AG04450 (cell line): ENCODE measurements at regions not wholly inside any gene's neighbourhood (a gene's known extent, or its start where the extent isn't known, plus 50 kb on each side); places are given as distances from the start of the nearest gene placed in this dataset.

Experiments
- CTCF ChIA-PET: fragments of 300-600, 350-600 bp; formaldehyde crosslinking; extraction: SDS; loops from one replicate; lab custom pipeline; 2022; ENCODE audit warnings: antibody characterized with exemption, inconsistent platforms; lab: Charles Lee
- POLR2A ChIA-PET: fragments of 350-600 bp; formaldehyde crosslinking; extraction: SDS; loops from one replicate; lab custom pipeline; 2021; ENCODE audit warnings: antibody characterized with exemption, inconsistent platforms; lab: Yijun Ruan, JAX
- DNase-seq: peaks from one replicate; pipeline ENCODE4 v3.0.0-alpha.2; 2011; ENCODE audit warnings: low read depth, low spot score
- H3K27ac ChIP-seq: one replicate; pipeline ENCODE4 v1.5.1; 2012; ENCODE audit warnings: low read depth, low read length, control low read depth
- H3K27me3 ChIP-seq: one replicate; pipeline ENCODE4 v1.6.0; 2012; ENCODE audit warnings: low read length; ENCODE audit not compliant: control insufficient read depth, insufficient read depth
- H3K4me3 ChIP-seq: 2 replicates; pipeline ENCODE4 v1.5.1; 2011; ENCODE audit warnings: mild to moderate bottlenecking, low read depth, low read length, control low read depth
- H3K9me3 ChIP-seq: 2 replicates; pipeline ENCODE4 v1.5.1; 2012; ENCODE audit warnings: low read length; ENCODE audit not compliant: control insufficient read depth, insufficient read depth
- CTCF ChIP-seq: IDR thresholded peaks from 2 replicates; pipeline ENCODE4 v1.5.1; 2011; ENCODE audit warnings: low read depth, low read length, control low read depth, inconsistent platforms

DNA sequence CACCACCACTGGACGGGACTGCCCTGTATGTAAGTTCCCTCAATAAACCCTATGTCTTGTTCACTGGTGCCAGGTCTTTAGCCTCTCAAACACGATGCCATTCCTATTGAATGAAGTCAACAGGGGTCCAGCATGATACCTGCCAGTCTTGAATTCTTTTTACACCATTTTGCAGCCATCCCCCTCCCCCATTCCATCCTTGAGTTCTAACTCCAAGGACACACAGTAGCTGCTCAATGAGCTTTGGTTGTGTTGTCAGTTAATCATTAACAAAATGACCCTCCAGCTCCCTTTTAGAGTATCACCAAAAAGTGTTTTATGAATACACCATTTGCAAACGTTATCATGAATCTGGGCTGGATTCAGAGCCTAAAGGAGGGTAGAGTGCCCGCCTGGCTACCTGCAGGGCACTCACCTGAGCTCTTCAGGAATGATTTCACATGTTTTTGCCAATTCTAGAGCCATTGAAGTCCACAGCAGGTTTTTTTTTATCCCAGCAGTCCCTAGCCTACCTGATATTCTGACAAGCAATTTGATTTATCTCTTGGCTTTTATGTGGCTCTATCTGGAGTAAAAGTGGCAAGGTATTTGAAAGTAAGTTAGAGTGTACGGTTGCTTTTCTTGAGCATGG is 271.8 kb downstream of the SMARCA2 start:
- CTCF ChIA-PET: no interaction called here
- no peak for TF ChIP-seq CTCF
- Histone ChIP-seq H3K9me3 (no peaks in the 10 kb centered on the region), H3K4me3 (no peak overlapping the region), H3K27ac (no peak overlapping the region), H3K27me3 (peaks cover 4% of the 10 kb centered on the region)
- POLR2A ChIA-PET: no interaction called here
- DNase-seq: no peak

GRCh38 chr9:2288309-2288708 is 273.2 kb downstream of the SMARCA2 start:
- TF ChIP-seq CTCF: no peak
- no peak for DNase-seq
- Histone ChIP-seq H3K9me3 (no peaks in the 10 kb centered on the region), H3K4me3 (no peak overlapping the region), H3K27me3 (peaks cover 4% of the 10 kb centered on the region), H3K27ac (no peak overlapping the region)
- ChIA-PET POLR2A (no interaction called here), CTCF (no interaction called here)

- DNase-seq: no peak
- no peak overlapping the region for H3K27ac ChIP-seq
- POLR2A ChIA-PET: no interaction called here
- H3K27me3 ChIP-seq: peaks cover 4% of the 10 kb centered on the region
- CTCF ChIA-PET: no interaction called here
- no peak overlapping the region for H3K4me3 ChIP-seq
- H3K9me3 ChIP-seq: no peaks in the 10 kb centered on the region
- no peak for TF ChIP-seq CTCF
Measured at GRCh38 chr9:2289263-2289662, 274.1 kb downstream of the SMARCA2 start.

DNA sequence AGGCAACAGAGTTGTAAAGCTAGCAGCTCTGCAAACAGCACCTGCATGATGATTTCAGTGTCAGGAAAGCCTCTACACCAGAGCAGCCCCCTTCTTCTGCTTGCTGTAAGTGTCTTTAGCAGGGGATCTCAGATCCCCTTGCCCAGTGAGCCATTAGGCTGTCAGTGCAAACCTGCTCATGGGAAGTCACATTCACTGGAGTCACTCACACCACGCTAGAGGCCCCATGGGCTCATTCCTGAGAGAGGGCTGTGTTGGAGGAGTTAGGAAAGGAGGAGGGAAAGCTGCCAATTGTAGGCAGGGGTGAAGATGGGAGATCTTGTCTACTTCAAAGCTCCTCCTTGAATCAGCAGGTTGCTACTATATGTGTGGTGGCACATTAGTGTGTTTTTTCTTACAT is 275.2 kb downstream of the SMARCA2 start:
- TF ChIP-seq CTCF: no peak
- H3K27ac ChIP-seq: no peak overlapping the region
- ChIA-PET POLR2A (no interaction called here), CTCF (no interaction called here)
- H3K27me3 ChIP-seq: peaks cover 4% of the 10 kb centered on the region
- DNase-seq: no peak
- no peaks in the 10 kb centered on the region for H3K9me3 ChIP-seq
- no peak overlapping the region for H3K4me3 ChIP-seq

DNA sequence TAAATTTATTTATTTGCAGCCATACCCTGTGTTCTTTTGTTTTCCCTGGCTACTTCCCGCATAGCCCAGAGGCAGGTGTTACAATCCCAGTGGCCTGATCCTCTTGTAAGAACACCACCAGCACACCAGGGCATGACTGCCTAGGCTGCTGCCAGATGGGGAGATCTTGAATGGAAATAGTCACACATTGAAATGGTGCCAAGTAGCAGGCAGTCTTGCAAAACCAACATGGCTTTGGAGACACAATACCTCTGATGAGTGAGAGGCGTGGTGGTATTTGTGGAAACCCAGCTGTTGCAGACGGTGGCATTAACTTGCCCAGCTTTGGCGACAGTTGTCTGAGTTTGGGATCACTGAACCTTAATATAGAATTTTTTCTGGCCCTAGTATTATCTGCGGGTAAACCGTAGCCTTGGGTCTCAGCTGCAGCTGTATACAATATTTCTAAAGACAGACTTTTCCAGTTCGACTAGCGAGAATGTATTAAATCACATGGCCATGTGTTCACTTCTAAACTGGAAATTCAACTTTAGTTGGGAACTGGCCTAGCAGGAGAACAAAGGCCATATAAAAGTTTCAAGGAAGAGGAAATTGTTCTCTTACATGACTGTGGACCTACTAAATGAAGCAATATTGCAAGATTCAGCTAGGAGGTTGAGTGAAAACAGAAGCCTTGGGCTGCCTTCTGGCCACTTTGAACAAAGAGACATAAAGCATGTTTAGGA is 277.0 kb downstream of the SMARCA2 start:
- no peak overlapping the region for H3K4me3 ChIP-seq
- no peak for TF ChIP-seq CTCF
- DNase-seq: no peak
- H3K27ac ChIP-seq: no peak overlapping the region
- H3K27me3 ChIP-seq: peaks cover 4% of the 10 kb centered on the region
- ChIA-PET POLR2A (no interaction called here), CTCF (no interaction called here)
- H3K9me3 ChIP-seq: no peaks in the 10 kb centered on the region
